B cell (primary cell): ENCODE measurements at regions not wholly inside any gene's neighbourhood (a gene's known extent, or its start where the extent isn't known, plus 50 kb on each side); places are given as distances from the start of the nearest gene placed in this dataset.

ENCODE experiments used
- EZH2 ChIP-seq: IDR thresholded peaks from 2 replicates; pipeline ENCODE4 v1.6.1; 2012; ENCODE audit warnings: borderline replicate concordance, low read depth, mild to moderate bottlenecking, moderate library complexity, low read length; ENCODE audit not compliant: insufficient read depth, poor library complexity, severe bottlenecking
- TF ChIP-seq, protein P1 (sequence below): fragments of 200-600 bp; IDR thresholded peaks from one replicate; pipeline ENCODE4 v1.8.0; 2022; ENCODE audit warnings: antibody characterized with exemption, mild to moderate bottlenecking

DNA sequence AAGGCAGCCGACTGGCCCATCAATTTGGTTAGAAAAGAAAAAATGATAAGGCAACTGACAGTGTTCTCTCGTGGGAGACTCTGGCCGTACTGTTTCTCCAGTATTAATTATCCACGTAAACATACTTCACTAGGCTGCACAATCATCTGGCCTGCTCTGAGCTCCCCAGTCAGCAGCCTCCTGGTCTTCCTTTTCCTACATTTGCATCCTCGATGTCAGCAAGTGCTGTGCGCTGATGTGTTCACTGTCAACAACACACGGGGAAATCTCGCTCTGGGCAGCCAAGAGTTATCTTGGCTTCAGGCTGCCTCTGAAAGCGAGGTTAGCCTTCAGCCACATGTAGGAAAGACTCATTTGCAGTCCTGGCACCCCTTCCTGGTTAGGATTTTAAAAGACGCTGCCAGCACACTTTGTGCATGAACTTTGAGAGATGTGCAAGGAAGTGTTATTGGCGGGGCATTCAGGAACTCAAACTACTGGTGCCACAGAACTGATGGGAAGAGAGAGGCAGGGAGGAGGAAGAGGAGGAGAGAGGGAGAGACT, 460.5 kb upstream of the ARID1B start:
- TF ChIP-seq, protein P1, sequence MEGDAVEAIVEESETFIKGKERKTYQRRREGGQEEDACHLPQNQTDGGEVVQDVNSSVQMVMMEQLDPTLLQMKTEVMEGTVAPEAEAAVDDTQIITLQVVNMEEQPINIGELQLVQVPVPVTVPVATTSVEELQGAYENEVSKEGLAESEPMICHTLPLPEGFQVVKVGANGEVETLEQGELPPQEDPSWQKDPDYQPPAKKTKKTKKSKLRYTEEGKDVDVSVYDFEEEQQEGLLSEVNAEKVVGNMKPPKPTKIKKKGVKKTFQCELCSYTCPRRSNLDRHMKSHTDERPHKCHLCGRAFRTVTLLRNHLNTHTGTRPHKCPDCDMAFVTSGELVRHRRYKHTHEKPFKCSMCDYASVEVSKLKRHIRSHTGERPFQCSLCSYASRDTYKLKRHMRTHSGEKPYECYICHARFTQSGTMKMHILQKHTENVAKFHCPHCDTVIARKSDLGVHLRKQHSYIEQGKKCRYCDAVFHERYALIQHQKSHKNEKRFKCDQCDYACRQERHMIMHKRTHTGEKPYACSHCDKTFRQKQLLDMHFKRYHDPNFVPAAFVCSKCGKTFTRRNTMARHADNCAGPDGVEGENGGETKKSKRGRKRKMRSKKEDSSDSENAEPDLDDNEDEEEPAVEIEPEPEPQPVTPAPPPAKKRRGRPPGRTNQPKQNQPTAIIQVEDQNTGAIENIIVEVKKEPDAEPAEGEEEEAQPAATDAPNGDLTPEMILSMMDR: no peak
- TF ChIP-seq EZH2: no peak
